Endothelial cell of umbilical vein (primary cell): ENCODE measurements at regions not wholly inside any gene's neighbourhood (a gene's known extent, or its start where the extent isn't known, plus 50 kb on each side); places are given as distances from the start of the nearest gene placed in this dataset.
"Not testable (repeated sequence)": the region's sequence is repeated elsewhere in the genome, so short reads cannot be mapped to it uniquely, and the experiment has no call there.

Source experiments
- CTCF ChIP-seq, 2 donors: IDR thresholded peaks; 1 replicate in 1 of 2; 2 replicates in 1 of 2; pipeline ENCODE4 v1.5.1; 2011; ENCODE audit warnings: low read length in 2 of 2, mild to moderate bottlenecking in 2 of 2, moderate library complexity in 2 of 2, control low read depth in 1 of 2, inconsistent platforms in 1 of 2, low read depth in 1 of 2; ENCODE audit not compliant: insufficient read depth in 1 of 2; ENCODE audit errors: extremely low read depth in 1 of 2
- POLR2A ChIP-seq: IDR thresholded peaks from 2 replicates; pipeline ENCODE4 v1.6.1; 2012; ENCODE audit warnings: low read depth, mild to moderate bottlenecking, control low read depth, low read length

GRCh38 chr2:176922545-176922944 is 290.0 kb upstream of the HNRNPA3 start:
- TF ChIP-seq CTCF (IDR thresholded peaks at IDR 0.05; ENCODE audit: extremely low read depth in 1 of 2, insufficient read depth in 1 of 2, low read depth in 1 of 2, low read length in 2 of 2); POLR2A: not testable (repeated sequence)
